ENCODE measurements at regions not wholly inside any gene's neighbourhood (a gene's known extent, or its start where the extent isn't known, plus 50 kb on each side); places are given as distances from the start of the nearest gene placed in this dataset.

- Histone ChIP-seq H3K36me3 (ENCODE audit: control insufficient read depth, low read depth, low read length) (no peaks in the 10 kb centered on the region), H3K9ac (ENCODE audit: low read length) (no peak overlapping the region), H3K9me3 (ENCODE audit: control insufficient read depth, low read depth, low read length) (no peaks in the 10 kb centered on the region)
Measured at GRCh38 chr1:105343317-105343716, 1593.6 kb downstream of the AMY1C start.

GRCh38 chr1:105359457-105359856 lies 1609.8 kb downstream of the AMY1C start:
- Histone ChIP-seq H3K4me1 (ENCODE audit: control insufficient read depth, low read depth, low read length) (peaks cover 8% of the 10 kb centered on the region), H3K4me3 (ENCODE audit: low read length) (no peak overlapping the region), H3K9me3 (ENCODE audit: control insufficient read depth, low read depth, low read length) (peaks cover 6% of the 10 kb centered on the region), H3K27me3 (ENCODE audit: control insufficient read depth, insufficient read depth, low read length) (no peaks in the 10 kb centered on the region), H3K27ac (ENCODE audit: low read length) (no peak overlapping the region), H3K36me3 (ENCODE audit: control insufficient read depth, low read depth, low read length) (no peaks in the 10 kb centered on the region), H3K9ac (ENCODE audit: low read length) (no peak overlapping the region)

More at GRCh38 chr1:105343317-105343716, 1593.6 kb downstream of the AMY1C start:
- no peak overlapping the region for H3K4me3 ChIP-seq (ENCODE audit: low read length)
- no peak overlapping the region for H3K27ac ChIP-seq (ENCODE audit: low read length)
- no peaks in the 10 kb centered on the region for H3K4me1 ChIP-seq (ENCODE audit: control insufficient read depth, low read depth, low read length)
- no peaks in the 10 kb centered on the region for H3K27me3 ChIP-seq (ENCODE audit: control insufficient read depth, insufficient read depth, low read length)

GRCh38 chr1:105362438-105362837 lies 1612.7 kb downstream of the AMY1C start:
- peaks cover 11% of the 10 kb centered on the region for H3K4me1 ChIP-seq (ENCODE audit: control insufficient read depth, low read depth, low read length)
- no peak overlapping the region for H3K4me3 ChIP-seq (ENCODE audit: low read length)
- no peak overlapping the region for H3K9ac ChIP-seq (ENCODE audit: low read length)
- H3K36me3 ChIP-seq (ENCODE audit: control insufficient read depth, low read depth, low read length), result no peaks in the 10 kb centered on the region
- H3K27ac ChIP-seq (ENCODE audit: low read length), result no peak overlapping the region
- H3K9me3 ChIP-seq (ENCODE audit: control insufficient read depth, low read depth, low read length), result peaks cover 6% of the 10 kb centered on the region
- no peaks in the 10 kb centered on the region for H3K27me3 ChIP-seq (ENCODE audit: control insufficient read depth, insufficient read depth, low read length)

- Histone ChIP-seq H3K4me3 (ENCODE audit: low read length) (no peak overlapping the region), H3K27me3 (ENCODE audit: control insufficient read depth, insufficient read depth, low read length) (no peaks in the 10 kb centered on the region), H3K27ac (ENCODE audit: low read length) (no peak overlapping the region), H3K9ac (ENCODE audit: low read length) (no peak overlapping the region), H3K4me1 (ENCODE audit: control insufficient read depth, low read depth, low read length) (peaks cover 7% of the 10 kb centered on the region), H3K36me3 (ENCODE audit: control insufficient read depth, low read depth, low read length) (no peaks in the 10 kb centered on the region), H3K9me3 (ENCODE audit: control insufficient read depth, low read depth, low read length) (no peaks in the 10 kb centered on the region)
Measured at GRCh38 chr1:105368446-105368845, 1618.7 kb downstream of the AMY1C start.

- H3K9ac ChIP-seq (ENCODE audit: low read length), result no peak overlapping the region
- H3K27me3 ChIP-seq (ENCODE audit: control insufficient read depth, insufficient read depth, low read length), result no peaks in the 10 kb centered on the region
- peaks cover 5% of the 10 kb centered on the region for H3K9me3 ChIP-seq (ENCODE audit: control insufficient read depth, low read depth, low read length)
- H3K27ac ChIP-seq (ENCODE audit: low read length), result no peak overlapping the region
- H3K4me3 ChIP-seq (ENCODE audit: low read length), result no peak overlapping the region
- no peaks in the 10 kb centered on the region for H3K36me3 ChIP-seq (ENCODE audit: control insufficient read depth, low read depth, low read length)
- no peaks in the 10 kb centered on the region for H3K4me1 ChIP-seq (ENCODE audit: control insufficient read depth, low read depth, low read length)
Measured at GRCh38 chr1:105373681-105374080, 1624.0 kb downstream of the AMY1C start.

GRCh38 chr1:105386489-105386888 lies 1636.8 kb downstream of the AMY1C start:
- Histone ChIP-seq H3K27ac (ENCODE audit: low read length) (no peak overlapping the region), H3K4me3 (ENCODE audit: low read length) (no peak overlapping the region), H3K27me3 (ENCODE audit: control insufficient read depth, insufficient read depth, low read length) (no peaks in the 10 kb centered on the region), H3K9ac (ENCODE audit: low read length) (no peak overlapping the region), H3K9me3 (ENCODE audit: control insufficient read depth, low read depth, low read length) (no peaks in the 10 kb centered on the region), H3K4me1 (ENCODE audit: control insufficient read depth, low read depth, low read length) (no peaks in the 10 kb centered on the region), H3K36me3 (ENCODE audit: control insufficient read depth, low read depth, low read length) (no peaks in the 10 kb centered on the region)

- Histone ChIP-seq H3K4me3 (ENCODE audit: low read length) (no peak overlapping the region), H3K27me3 (ENCODE audit: control insufficient read depth, insufficient read depth, low read length) (no peaks in the 10 kb centered on the region), H3K36me3 (ENCODE audit: control insufficient read depth, low read depth, low read length) (no peaks in the 10 kb centered on the region), H3K27ac (ENCODE audit: low read length) (no peak overlapping the region), H3K9ac (ENCODE audit: low read length) (no peak overlapping the region), H3K9me3 (ENCODE audit: control insufficient read depth, low read depth, low read length) (no peaks in the 10 kb centered on the region), H3K4me1 (ENCODE audit: control insufficient read depth, low read depth, low read length) (no peaks in the 10 kb centered on the region)
Measured at GRCh38 chr1:105396001-105396400, 1646.3 kb downstream of the AMY1C start.

GRCh38 chr1:105398909-105399308 lies 1649.2 kb downstream of the AMY1C start:
- H3K27ac ChIP-seq (ENCODE audit: low read length), result no peak overlapping the region

GRCh38 chr1:105399716-105400115 lies 1650.0 kb downstream of the AMY1C start:
- no peak overlapping the region for H3K9ac ChIP-seq (ENCODE audit: low read length)
- H3K27me3 ChIP-seq (ENCODE audit: control insufficient read depth, insufficient read depth, low read length), result no peaks in the 10 kb centered on the region
- H3K9me3 ChIP-seq (ENCODE audit: control insufficient read depth, low read depth, low read length), result no peaks in the 10 kb centered on the region
- no peak overlapping the region for H3K27ac ChIP-seq (ENCODE audit: low read length)
- no peaks in the 10 kb centered on the region for H3K36me3 ChIP-seq (ENCODE audit: control insufficient read depth, low read depth, low read length)
- no peaks in the 10 kb centered on the region for H3K4me1 ChIP-seq (ENCODE audit: control insufficient read depth, low read depth, low read length)
- no peak overlapping the region for H3K4me3 ChIP-seq (ENCODE audit: low read length)

More at GRCh38 chr1:105398909-105399308, 1649.2 kb downstream of the AMY1C start:
- Histone ChIP-seq H3K36me3 (ENCODE audit: control insufficient read depth, low read depth, low read length) (no peaks in the 10 kb centered on the region), H3K4me3 (ENCODE audit: low read length) (no peak overlapping the region), H3K9ac (ENCODE audit: low read length) (no peak overlapping the region), H3K27me3 (ENCODE audit: control insufficient read depth, insufficient read depth, low read length) (no peaks in the 10 kb centered on the region), H3K4me1 (ENCODE audit: control insufficient read depth, low read depth, low read length) (no peaks in the 10 kb centered on the region), H3K9me3 (ENCODE audit: control insufficient read depth, low read depth, low read length) (no peaks in the 10 kb centered on the region)

- Histone ChIP-seq H3K9me3 (ENCODE audit: control insufficient read depth, low read depth, low read length) (peaks cover 3% of the 10 kb centered on the region), H3K9ac (ENCODE audit: low read length) (no peak overlapping the region), H3K27me3 (ENCODE audit: control insufficient read depth, insufficient read depth, low read length) (no peaks in the 10 kb centered on the region), H3K4me3 (ENCODE audit: low read length) (no peak overlapping the region), H3K4me1 (ENCODE audit: control insufficient read depth, low read depth, low read length) (peaks cover 5% of the 10 kb centered on the region), H3K27ac (ENCODE audit: low read length) (no peak overlapping the region), H3K36me3 (ENCODE audit: control insufficient read depth, low read depth, low read length) (no peaks in the 10 kb centered on the region)
Measured at GRCh38 chr1:105416261-105416660, 1640.2 kb upstream of the PRMT6 start.

GRCh38 chr1:105419030-105419429 lies 1637.4 kb upstream of the PRMT6 start:
- H3K27me3 ChIP-seq (ENCODE audit: control insufficient read depth, insufficient read depth, low read length), result no peaks in the 10 kb centered on the region
- no peak overlapping the region for H3K9ac ChIP-seq (ENCODE audit: low read length)
- no peaks in the 10 kb centered on the region for H3K9me3 ChIP-seq (ENCODE audit: control insufficient read depth, low read depth, low read length)
- H3K4me3 ChIP-seq (ENCODE audit: low read length), result no peak overlapping the region
- H3K4me1 ChIP-seq (ENCODE audit: control insufficient read depth, low read depth, low read length), result peaks cover 5% of the 10 kb centered on the region
- no peak overlapping the region for H3K27ac ChIP-seq (ENCODE audit: low read length)
- H3K36me3 ChIP-seq (ENCODE audit: control insufficient read depth, low read depth, low read length), result no peaks in the 10 kb centered on the region

GRCh38 chr1:105427543-105427942 lies 1628.9 kb upstream of the PRMT6 start:
- H3K9ac ChIP-seq (ENCODE audit: low read length), result no peak overlapping the region
- no peaks in the 10 kb centered on the region for H3K36me3 ChIP-seq (ENCODE audit: control insufficient read depth, low read depth, low read length)
- H3K27ac ChIP-seq (ENCODE audit: low read length), result no peak overlapping the region
- H3K27me3 ChIP-seq (ENCODE audit: control insufficient read depth, insufficient read depth, low read length), result no peaks in the 10 kb centered on the region
- H3K4me3 ChIP-seq (ENCODE audit: low read length), result no peak overlapping the region
- H3K4me1 ChIP-seq (ENCODE audit: control insufficient read depth, low read depth, low read length), result no peaks in the 10 kb centered on the region
- H3K9me3 ChIP-seq (ENCODE audit: control insufficient read depth, low read depth, low read length), result no peaks in the 10 kb centered on the region

All from iPS-18a (cell line).